ENCODE measurements at regions not wholly inside any gene's neighbourhood (a gene's known extent, or its start where the extent isn't known, plus 50 kb on each side); places are given as distances from the start of the nearest gene placed in this dataset.
"Not testable (repeated sequence)": the region's sequence is repeated elsewhere in the genome, so short reads cannot be mapped to it uniquely, and the experiment has no call there.

GRCh38 chr13:97742084-97742483, 211.4 kb upstream of the IPO5 start:
- H3K4me3 Mint-ChIP-seq: no peak overlapping the region
- no peaks in the 10 kb centered on the region for H3K9me3 Mint-ChIP-seq
- H3K36me3 Mint-ChIP-seq (ENCODE audit: low read depth): no peaks in the 10 kb centered on the region
- H3K4me1 Mint-ChIP-seq (ENCODE audit: low read depth): no peaks in the 10 kb centered on the region
- DNase-seq (ENCODE audit: low spot score): no peak
- H3K27me3 Mint-ChIP-seq (ENCODE audit: low read depth): no peaks in the 10 kb centered on the region
- no peak overlapping the region for H3K27ac Mint-ChIP-seq

- Mint-ChIP-seq H3K36me3 (ENCODE audit: low read depth) (no peaks in the 10 kb centered on the region), H3K4me3 (no peak overlapping the region), H3K27ac (no peak overlapping the region), H3K27me3 (ENCODE audit: low read depth) (no peaks in the 10 kb centered on the region), H3K9me3 (no peaks in the 10 kb centered on the region), H3K4me1 (ENCODE audit: low read depth) (no peaks in the 10 kb centered on the region)
- DNase-seq (ENCODE audit: low spot score): no peak
These were observed 209.5 kb upstream of the IPO5 start for GRCh38 chr13:97743938-97744337.

DNA sequence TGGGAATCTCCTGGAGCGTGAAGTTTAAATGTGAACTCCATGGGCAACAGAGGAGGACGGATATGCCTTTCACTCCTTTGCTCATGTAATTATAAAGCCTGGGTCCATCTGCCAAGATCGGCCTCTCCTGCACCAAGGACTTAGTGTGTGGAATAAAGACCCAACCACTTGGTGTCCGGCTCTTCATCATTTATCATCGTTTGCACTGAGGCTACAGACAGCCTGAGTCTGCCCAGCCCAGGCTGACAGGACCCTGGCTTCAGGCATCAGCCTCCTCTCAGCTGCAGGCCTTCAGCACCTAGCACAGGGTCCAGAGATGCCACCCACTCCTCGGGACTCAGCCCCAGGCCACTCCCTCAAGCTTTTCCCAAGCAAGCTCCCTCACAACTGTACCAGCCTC, 206.8 kb upstream of the IPO5 start:
- Mint-ChIP-seq H3K27me3 (ENCODE audit: low read depth) (no peaks in the 10 kb centered on the region), H3K36me3 (ENCODE audit: low read depth) (no peaks in the 10 kb centered on the region), H3K4me3 (no peak overlapping the region), H3K4me1 (ENCODE audit: low read depth) (no peaks in the 10 kb centered on the region), H3K9me3 (no peaks in the 10 kb centered on the region), H3K27ac (no peak overlapping the region)
- no peak for DNase-seq (ENCODE audit: low spot score)

- H3K4me1 Mint-ChIP-seq (ENCODE audit: low read depth): no peaks in the 10 kb centered on the region
- no peak overlapping the region for H3K27ac Mint-ChIP-seq
- H3K4me3 Mint-ChIP-seq: no peak overlapping the region
- H3K27me3 Mint-ChIP-seq (ENCODE audit: low read depth): no peaks in the 10 kb centered on the region
- H3K9me3 Mint-ChIP-seq: no peaks in the 10 kb centered on the region
- DNase-seq (ENCODE audit: low spot score): no peak
- no peaks in the 10 kb centered on the region for H3K36me3 Mint-ChIP-seq (ENCODE audit: low read depth)
These were observed 204.3 kb upstream of the IPO5 start for GRCh38 chr13:97749174-97749573.

DNA sequence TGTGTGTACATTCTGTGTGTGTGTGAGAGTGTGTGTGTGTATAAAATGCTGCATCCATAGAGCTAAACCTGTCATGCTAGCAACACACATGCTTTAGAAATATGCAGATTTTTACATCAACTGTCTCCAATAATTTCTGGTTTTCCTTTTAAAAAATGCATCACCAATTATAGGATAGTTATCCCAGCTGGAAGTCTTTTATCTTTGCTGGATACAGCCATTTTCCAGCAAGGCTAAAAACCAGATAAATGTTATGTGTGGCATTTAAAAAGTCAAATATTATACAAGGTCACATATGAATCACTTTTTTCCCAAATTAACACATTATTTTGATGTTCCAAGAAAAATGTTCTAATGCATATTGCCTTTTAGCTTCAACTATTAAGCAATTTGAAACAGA, 202.0 kb upstream of the IPO5 start:
- no peak overlapping the region for H3K27ac Mint-ChIP-seq
- H3K4me1 Mint-ChIP-seq (ENCODE audit: low read depth): no peaks in the 10 kb centered on the region
- no peaks in the 10 kb centered on the region for H3K27me3 Mint-ChIP-seq (ENCODE audit: low read depth)
- no peak for DNase-seq (ENCODE audit: low spot score)
- H3K4me3 Mint-ChIP-seq: no peak overlapping the region
- no peaks in the 10 kb centered on the region for H3K36me3 Mint-ChIP-seq (ENCODE audit: low read depth)
- no peaks in the 10 kb centered on the region for H3K9me3 Mint-ChIP-seq

- no peaks in the 10 kb centered on the region for H3K27me3 Mint-ChIP-seq (ENCODE audit: low read depth)
- H3K36me3 Mint-ChIP-seq (ENCODE audit: low read depth): no peaks in the 10 kb centered on the region
- H3K27ac Mint-ChIP-seq: no peak overlapping the region
- H3K4me1 Mint-ChIP-seq (ENCODE audit: low read depth): no peaks in the 10 kb centered on the region
- DNase-seq (ENCODE audit: low spot score): no peak
- no peaks in the 10 kb centered on the region for H3K9me3 Mint-ChIP-seq
- no peak overlapping the region for H3K4me3 Mint-ChIP-seq
These were observed 200.4 kb upstream of the IPO5 start for GRCh38 chr13:97752961-97753668.

DNA sequence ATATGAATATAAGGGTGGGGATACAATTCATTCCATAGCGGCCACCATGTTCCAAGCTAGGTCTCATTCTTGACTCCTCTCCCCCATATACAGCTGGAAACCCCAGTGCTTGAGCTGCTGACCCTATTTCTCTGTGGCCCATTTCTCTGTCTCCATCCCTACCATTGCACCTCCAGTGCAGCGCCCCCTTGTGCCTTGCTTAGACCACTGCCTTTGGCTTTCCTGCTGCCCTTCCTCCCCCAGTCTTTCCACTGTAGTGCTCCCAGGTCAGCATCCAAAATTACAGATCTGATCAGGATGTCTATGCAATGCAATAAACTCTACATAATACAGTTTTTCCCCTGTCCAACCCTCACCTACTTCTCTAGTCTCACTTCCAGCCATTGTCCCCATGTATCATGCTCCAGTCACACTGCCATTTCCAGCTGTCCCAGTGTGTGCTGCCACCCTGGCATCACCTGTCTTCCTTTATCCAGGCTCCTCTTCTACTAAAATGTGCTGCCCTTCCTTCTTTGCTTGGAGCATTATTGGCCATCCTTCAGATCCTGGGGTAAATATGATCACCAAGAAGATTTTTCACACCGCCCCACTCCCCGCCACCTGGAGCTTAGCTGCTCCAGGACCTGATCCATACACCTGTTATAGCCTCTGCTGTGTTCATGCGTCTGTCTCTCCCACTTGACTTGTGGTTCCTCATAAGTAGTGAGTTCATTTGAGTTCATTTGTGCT, 199.4 kb upstream of the IPO5 start:
- no peaks in the 10 kb centered on the region for H3K9me3 Mint-ChIP-seq
- no peaks in the 10 kb centered on the region for H3K27me3 Mint-ChIP-seq (ENCODE audit: low read depth)
- no peak for DNase-seq (ENCODE audit: low spot score)
- no peaks in the 10 kb centered on the region for H3K4me1 Mint-ChIP-seq (ENCODE audit: low read depth)
- no peaks in the 10 kb centered on the region for H3K36me3 Mint-ChIP-seq (ENCODE audit: low read depth)
- no peak overlapping the region for H3K27ac Mint-ChIP-seq
- no peak overlapping the region for H3K4me3 Mint-ChIP-seq

- no peaks in the 10 kb centered on the region for H3K36me3 Mint-ChIP-seq (ENCODE audit: low read depth)
- H3K4me3 Mint-ChIP-seq: no peak overlapping the region
- no peak for DNase-seq (ENCODE audit: low spot score)
- no peak overlapping the region for H3K27ac Mint-ChIP-seq
- H3K27me3 Mint-ChIP-seq (ENCODE audit: low read depth): no peaks in the 10 kb centered on the region
- no peaks in the 10 kb centered on the region for H3K9me3 Mint-ChIP-seq
- H3K4me1 Mint-ChIP-seq (ENCODE audit: low read depth): no peaks in the 10 kb centered on the region
These were observed 195.7 kb upstream of the IPO5 start for GRCh38 chr13:97757807-97758206.

- no peak for DNase-seq (ENCODE audit: low spot score)
- Mint-ChIP-seq H3K36me3 (ENCODE audit: low read depth) (no peaks in the 10 kb centered on the region), H3K9me3 (no peaks in the 10 kb centered on the region), H3K4me3 (no peak overlapping the region), H3K27me3 (ENCODE audit: low read depth) (no peaks in the 10 kb centered on the region), H3K27ac (no peak overlapping the region), H3K4me1 (ENCODE audit: low read depth) (no peaks in the 10 kb centered on the region)
These were observed 195.2 kb upstream of the IPO5 start for GRCh38 chr13:97758317-97758716.

DNA sequence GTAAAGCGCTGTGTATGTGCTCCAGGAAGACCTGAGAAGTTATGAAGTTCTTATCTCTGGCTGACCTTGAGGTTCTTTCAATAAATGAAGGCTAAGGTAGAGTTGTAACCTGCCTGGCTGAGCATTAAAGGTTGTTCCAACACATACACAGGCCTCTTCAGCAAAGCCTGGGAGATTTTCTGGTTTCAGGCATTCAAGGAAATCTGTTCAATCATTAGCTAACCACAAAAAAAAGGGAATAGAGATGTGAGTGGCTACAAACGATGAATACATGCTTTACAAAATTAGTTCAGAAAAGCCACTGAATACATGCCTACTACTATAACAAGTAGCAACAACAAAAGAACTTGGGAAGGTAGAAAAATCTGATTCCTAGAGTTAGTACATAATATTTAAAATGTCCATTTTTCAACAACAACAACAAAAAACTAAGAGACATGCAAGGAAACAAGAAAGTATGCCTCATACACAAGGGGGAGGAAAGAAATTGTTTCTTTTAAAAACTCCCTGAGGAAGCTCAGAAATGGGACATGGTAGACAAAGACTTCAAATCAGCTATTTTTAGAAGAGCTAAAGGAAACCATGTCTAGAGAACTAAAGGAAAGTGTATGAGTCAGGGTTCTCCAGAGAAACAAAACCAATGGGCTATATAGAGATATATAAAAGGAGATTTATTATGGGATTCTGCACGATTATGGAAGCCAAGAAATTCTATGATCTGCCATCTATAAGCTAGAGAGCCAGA, 191.5 kb upstream of the IPO5 start:
- Mint-ChIP-seq H3K4me1 (ENCODE audit: low read depth) (no peaks in the 10 kb centered on the region), H3K27ac (no peak overlapping the region), H3K36me3 (ENCODE audit: low read depth) (no peaks in the 10 kb centered on the region), H3K9me3 (no peaks in the 10 kb centered on the region), H3K27me3 (ENCODE audit: low read depth) (no peaks in the 10 kb centered on the region), H3K4me3 (no peak overlapping the region)
- DNase-seq (ENCODE audit: low spot score): no peak

- H3K36me3 Mint-ChIP-seq (ENCODE audit: low read depth): no peaks in the 10 kb centered on the region
- no peak overlapping the region for H3K4me3 Mint-ChIP-seq
- no peaks in the 10 kb centered on the region for H3K4me1 Mint-ChIP-seq (ENCODE audit: low read depth)
- H3K9me3 Mint-ChIP-seq: no peaks in the 10 kb centered on the region
- no peaks in the 10 kb centered on the region for H3K27me3 Mint-ChIP-seq (ENCODE audit: low read depth)
- H3K27ac Mint-ChIP-seq: no peak overlapping the region
- DNase-seq (ENCODE audit: low spot score): no peak
These were observed 186.7 kb upstream of the IPO5 start for GRCh38 chr13:97766749-97767148.

GRCh38 chr13:97768134-97768533, 185.3 kb upstream of the IPO5 start:
- Mint-ChIP-seq H3K27me3 (ENCODE audit: low read depth) (no peaks in the 10 kb centered on the region), H3K27ac (no peak overlapping the region)

GRCh38 chr13:97770231-97770630, 183.2 kb upstream of the IPO5 start:
- not testable (repeated sequence) for DNase-seq (ENCODE audit: low spot score); H3K36me3 Mint-ChIP-seq (ENCODE audit: low read depth); H3K27me3 Mint-ChIP-seq (ENCODE audit: low read depth); H3K9me3 Mint-ChIP-seq; H3K4me3 Mint-ChIP-seq; H3K27ac Mint-ChIP-seq; H3K4me1 Mint-ChIP-seq (ENCODE audit: low read depth)

More at GRCh38 chr13:97768134-97768533, 185.3 kb upstream of the IPO5 start:
- no peaks in the 10 kb centered on the region for H3K4me1 Mint-ChIP-seq (ENCODE audit: low read depth)
- no peak overlapping the region for H3K4me3 Mint-ChIP-seq
- no peaks in the 10 kb centered on the region for H3K36me3 Mint-ChIP-seq (ENCODE audit: low read depth)
- no peak for DNase-seq (ENCODE audit: low spot score)
- H3K9me3 Mint-ChIP-seq: no peaks in the 10 kb centered on the region

DNA sequence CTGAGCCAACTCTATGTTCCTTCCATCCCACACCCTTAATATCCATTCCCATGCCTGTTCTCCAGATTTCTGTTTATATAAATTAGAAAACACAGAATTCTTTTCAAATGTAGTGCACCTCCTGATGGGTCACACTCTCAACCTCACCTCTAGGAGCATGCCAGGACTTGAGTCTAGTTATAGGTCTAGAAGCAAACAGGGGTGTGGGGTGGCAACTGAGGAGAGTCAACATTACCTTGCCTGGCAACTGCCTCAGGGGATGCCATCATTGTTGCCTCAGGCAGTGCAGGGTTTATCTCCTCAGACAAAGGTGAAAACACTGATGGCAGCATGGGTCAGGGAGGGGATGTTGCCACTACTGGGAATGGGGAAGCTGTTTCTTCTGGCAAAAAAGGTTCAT, 181.0 kb upstream of the IPO5 start:
- not testable (repeated sequence) for H3K36me3 Mint-ChIP-seq (ENCODE audit: low read depth); H3K4me3 Mint-ChIP-seq; DNase-seq (ENCODE audit: low spot score); H3K4me1 Mint-ChIP-seq (ENCODE audit: low read depth); H3K27me3 Mint-ChIP-seq (ENCODE audit: low read depth); H3K9me3 Mint-ChIP-seq; H3K27ac Mint-ChIP-seq

Data from T-helper 2 cell treated with Interferon-gamma antibody and Interleukin-4, amounts not matched to agents 5 μg/mL and 100 μg/mL, for 36 hours (primary cell).